Left colon (tissue), 2 donors: ENCODE measurements at regions not wholly inside any gene's neighbourhood (a gene's known extent, or its start where the extent isn't known, plus 50 kb on each side); places are given as distances from the start of the nearest gene placed in this dataset.

Source experiments
- ATAC-seq: fragments of 200-7000 bp; cut with Tn5 transposase; one replicate; pipeline ENCODE4 v1.9.1; 2020; ENCODE audit warnings: mild to moderate bottlenecking, moderate library complexity
- DNase-seq, 2 donors: peaks; one replicate each; pipeline ENCODE4 v3.0.0-alpha.2; 2020
- intact Hi-C, 2 donors: fragments of 100-400 bp; cut with DNase I in 1 of 2; cut with micrococcal nuclease in 1 of 2; formaldehyde crosslinking; loops; one replicate each; pipeline versions ENCODE4 v1.11.2 to v1.14.0; 2022; cut with DNase I, micrococcal nuclease
- donor health status: DM: no; HTN: no; CAD: no.
- donor health status: DM: yes; HTN: yes; CAD: no.

GRCh38 chr5:3715062-3715461 lies 119.4 kb downstream of the IRX1 start:
- DNase-seq = no peak
- ATAC-seq = no peak
- intact Hi-C loops = no loop called here

- intact Hi-C loops = no loop called here
- no peak for DNase-seq
- ATAC-seq = no peak
Measured at GRCh38 chr5:3729631-3730030, 134.0 kb downstream of the IRX1 start.

GRCh38 chr5:3734632-3735031 lies 139.0 kb downstream of the IRX1 start:
- ATAC-seq (no peak), DNase-seq (no peak)
- intact Hi-C loops = no loop called here

GRCh38 chr5:3736466-3736865 lies 140.8 kb downstream of the IRX1 start:
- intact Hi-C loops = no loop called here
- DNase-seq = no peak
- no peak for ATAC-seq

GRCh38 chr5:3736926-3737325 lies 141.3 kb downstream of the IRX1 start:
- DNase-seq (no peak), ATAC-seq (no peak)
- intact Hi-C loops = no loop called here

GRCh38 chr5:3738919-3739318 lies 143.3 kb downstream of the IRX1 start:
- DNase-seq = no peak
- intact Hi-C loops = no loop called here
- ATAC-seq = no peak

- ATAC-seq (no peak), DNase-seq (no peak)
- intact Hi-C loops = no loop called here
Measured at GRCh38 chr5:3740546-3741373, 145.1 kb downstream of the IRX1 start.

GRCh38 chr5:3741374-3741770 lies 145.7 kb downstream of the IRX1 start:
- ATAC-seq (no peak), DNase-seq (no peak)
- intact Hi-C loops = no loop called here

- no peak for ATAC-seq
- intact Hi-C loops = no loop called here
Measured at GRCh38 chr5:3742750-3743149, 147.1 kb downstream of the IRX1 start.

GRCh38 chr5:3751846-3752245 lies 156.2 kb downstream of the IRX1 start:
- DNase-seq = no peak
- no peak for ATAC-seq
- intact Hi-C loops = no loop called here

More at GRCh38 chr5:3742750-3743149, 147.1 kb downstream of the IRX1 start:
- no peak for DNase-seq

- ATAC-seq (no peak), DNase-seq (no peak)
- intact Hi-C loops = no loop called here
Measured at GRCh38 chr5:3778000-3778550, 182.4 kb downstream of the IRX1 start.

GRCh38 chr5:3778945-3779344 lies 183.3 kb downstream of the IRX1 start:
- DNase-seq = no peak
- intact Hi-C loops = no loop called here
- no peak for ATAC-seq

- intact Hi-C loops = no loop called here
- ATAC-seq (no peak), DNase-seq (no peak)
Measured at GRCh38 chr5:3780278-3780677, 184.6 kb downstream of the IRX1 start.

- DNase-seq = no peak
- intact Hi-C loops = no loop called here
- no peak for ATAC-seq
Measured at GRCh38 chr5:3780907-3781306, 185.3 kb downstream of the IRX1 start.

- ATAC-seq = no peak
- no peak for DNase-seq
- intact Hi-C loops = no loop called here
Measured at GRCh38 chr5:3784854-3785253, 189.2 kb downstream of the IRX1 start.

- intact Hi-C loops = no loop called here
- no peak for ATAC-seq
- DNase-seq = no peak
Measured at GRCh38 chr5:3786165-3786564, 190.5 kb downstream of the IRX1 start.

- no peak for ATAC-seq
- DNase-seq = no peak
- intact Hi-C loops = no loop called here
Measured at GRCh38 chr5:3786891-3787430, 191.3 kb downstream of the IRX1 start.

GRCh38 chr5:3787604-3788003 lies 192.0 kb downstream of the IRX1 start:
- ATAC-seq = no peak
- no peak for DNase-seq
- intact Hi-C loops = no loop called here

- intact Hi-C loops = no loop called here
- no peak for DNase-seq
- ATAC-seq = no peak
Measured at GRCh38 chr5:3789519-3790193, 194.0 kb downstream of the IRX1 start.

GRCh38 chr5:3793162-3793561 lies 197.5 kb downstream of the IRX1 start:
- DNase-seq (no peak), ATAC-seq (no peak)
- intact Hi-C loops = no loop called here
